H9 (cell line): ENCODE measurements at regions not wholly inside any gene's neighbourhood (a gene's known extent, or its start where the extent isn't known, plus 50 kb on each side); places are given as distances from the start of the nearest gene placed in this dataset.

Source experiments
- DNase-seq: peaks from one replicate; pipeline ENCODE4 v3.0.0-alpha.2; 2017
- H2AFZ ChIP-seq: one replicate; pipeline ENCODE4 v1.6.1; 2013; ENCODE audit warnings: mild to moderate bottlenecking, low read length, control low read depth, moderate library complexity
- H2AK5ac ChIP-seq: 2 replicates; pipeline ENCODE4 v1.6.1; 2013; ENCODE audit warnings: low read length, control low read depth, mixed read lengths; ENCODE audit not compliant: insufficient read length
- H2BK120ac ChIP-seq: one replicate; pipeline ENCODE4 v1.6.1; 2013; ENCODE audit warnings: low read depth, mild to moderate bottlenecking, low read length, control low read depth, inconsistent platforms; ENCODE audit not compliant: poor library complexity, severe bottlenecking
- H2BK12ac ChIP-seq: 2 replicates; pipeline ENCODE4 v1.6.1; 2013; ENCODE audit warnings: low read length, control low read depth, mixed read lengths, low read depth; ENCODE audit not compliant: insufficient read length
- H2BK15ac ChIP-seq: 2 replicates; pipeline ENCODE4 v1.6.1; 2013; ENCODE audit warnings: low read depth, low read length, control low read depth
- H2BK20ac ChIP-seq: one replicate; pipeline ENCODE4 v1.6.1; 2013; ENCODE audit warnings: low read depth, mild to moderate bottlenecking, low read length, control low read depth, inconsistent platforms; ENCODE audit not compliant: poor library complexity, severe bottlenecking
- H2BK5ac ChIP-seq: 2 replicates; pipeline ENCODE4 v1.6.1; 2013; ENCODE audit warnings: low read length, control low read depth, mixed read lengths; ENCODE audit not compliant: insufficient read length
- H3K14ac ChIP-seq: 2 replicates; pipeline ENCODE4 v1.6.1; 2013; ENCODE audit warnings: low read length, control low read depth; ENCODE audit not compliant: insufficient read depth
- H3K18ac ChIP-seq: 2 replicates; pipeline ENCODE4 v1.6.1; 2013; ENCODE audit warnings: low read depth, mild to moderate bottlenecking, mixed read lengths, low read length, control low read depth; ENCODE audit not compliant: insufficient read length
- H3K23ac ChIP-seq: 2 replicates; pipeline ENCODE4 v1.6.1; 2013; ENCODE audit warnings: low read length, control low read depth, mixed read lengths, low read depth; ENCODE audit not compliant: insufficient read length
- H3K23me2 ChIP-seq: 2 replicates; pipeline ENCODE4 v1.6.1; 2013; ENCODE audit warnings: low read depth, mild to moderate bottlenecking, mixed read lengths, low read length, control low read depth; ENCODE audit not compliant: insufficient read length, poor library complexity, severe bottlenecking
- H3K27ac ChIP-seq: 2 replicates; pipeline ENCODE4 v1.5.1; 2013; ENCODE audit warnings: low read length, control low read depth, mixed read lengths, low read depth; ENCODE audit not compliant: insufficient read length
- H3K27me3 ChIP-seq: 2 replicates; pipeline ENCODE4 v1.6.1; 2013; ENCODE audit warnings: low read length, control low read depth, inconsistent platforms; ENCODE audit not compliant: insufficient read depth
- H3K4ac ChIP-seq: 2 replicates; pipeline ENCODE4 v1.6.1; 2013; ENCODE audit warnings: low read depth, mild to moderate bottlenecking, control low read depth, inconsistent platforms, low read length, moderate library complexity
- H3K4me1 ChIP-seq: 2 replicates; pipeline ENCODE4 v1.6.1; 2013; ENCODE audit warnings: low read length, control low read depth, inconsistent platforms; ENCODE audit not compliant: insufficient read depth
- H3K4me2 ChIP-seq: 2 replicates; pipeline ENCODE4 v1.6.1; 2013; ENCODE audit warnings: low read length, control low read depth, mixed read lengths; ENCODE audit not compliant: insufficient read length, insufficient read depth
- H3K56ac ChIP-seq: 2 replicates; pipeline ENCODE4 v1.6.1; 2013; ENCODE audit warnings: low read depth, mild to moderate bottlenecking, mixed read lengths, low read length, control low read depth; ENCODE audit not compliant: insufficient read length
- H3K79me1 ChIP-seq: 2 replicates; pipeline ENCODE4 v1.6.1; 2013; ENCODE audit warnings: low read depth, mild to moderate bottlenecking, moderate library complexity, low read length, control low read depth, inconsistent platforms; ENCODE audit not compliant: insufficient read depth, poor library complexity, severe bottlenecking
- H3K79me2 ChIP-seq: 2 replicates; pipeline ENCODE4 v1.6.1; 2013; ENCODE audit warnings: low read length, control low read depth, inconsistent platforms; ENCODE audit not compliant: insufficient read depth
- H3K9ac ChIP-seq: 2 replicates; pipeline ENCODE4 v1.6.1; 2013; ENCODE audit warnings: low read length, control low read depth, mixed read lengths; ENCODE audit not compliant: insufficient read length; ENCODE audit errors: extremely low read depth
- H3K9me3 ChIP-seq: one replicate; pipeline ENCODE4 v1.6.1; 2013; ENCODE audit warnings: low read depth, low read length, inconsistent platforms; ENCODE audit not compliant: control insufficient read depth
- H3T11ph ChIP-seq: one replicate; pipeline ENCODE4 v1.6.1; 2013; ENCODE audit warnings: mild to moderate bottlenecking, low read length, control low read depth, inconsistent platforms
- H4K20me1 ChIP-seq: one replicate; pipeline ENCODE4 v1.6.1; 2013; ENCODE audit not compliant: control insufficient read depth, insufficient read length, insufficient read depth
- H4K5ac ChIP-seq: 2 replicates; pipeline ENCODE4 v1.6.1; 2013; ENCODE audit warnings: low read depth, mild to moderate bottlenecking, mixed read lengths, low read length, control low read depth; ENCODE audit not compliant: insufficient read length
- H4K8ac ChIP-seq: replicated peaks from 2 replicates; pipeline ENCODE4 v1.6.1; 2013; ENCODE audit warnings: low read length, control low read depth, mixed read lengths, low read depth; ENCODE audit not compliant: insufficient read length
- H4K91ac ChIP-seq: 2 replicates; pipeline ENCODE4 v1.6.1; 2013; ENCODE audit warnings: low read depth, mild to moderate bottlenecking, moderate library complexity, mixed read lengths, low read length, control low read depth; ENCODE audit not compliant: insufficient read length
- H3K27ac Mint-ChIP-seq, 3 experiments: 2 replicates in 2 of 3; 3 replicates in 1 of 3; pipeline ENCODE4 v1.8.0; 2020 to 2021; ENCODE audit warnings: mixed read lengths in 3 of 3, mild to moderate bottlenecking in 1 of 3, moderate library complexity in 1 of 3
- H3K27me3 Mint-ChIP-seq: 2 replicates; pipeline ENCODE4 v1.8.0; 2021; ENCODE audit warnings: low read depth, mild to moderate bottlenecking, moderate library complexity, mixed read lengths
- H3K36me3 Mint-ChIP-seq, 3 experiments: 2 replicates in 2 of 3; 3 replicates in 1 of 3; pipeline ENCODE4 v1.8.0; 2020 to 2021; ENCODE audit warnings: low read depth in 3 of 3, mixed read lengths in 3 of 3; ENCODE audit not compliant: insufficient read depth in 1 of 3
- H3K4me1 Mint-ChIP-seq, 2 experiments: 2 replicates each; pipeline ENCODE4 v1.8.0; 2020; ENCODE audit warnings: mixed read lengths in 2 of 2
- H3K4me3 Mint-ChIP-seq, 2 experiments: 2 replicates in 1 of 2; 3 replicates in 1 of 2; pipeline ENCODE4 v1.8.0; 2020 to 2021; ENCODE audit warnings: mild to moderate bottlenecking in 2 of 2, mixed read lengths in 2 of 2, moderate library complexity in 1 of 2
- H3K9me3 Mint-ChIP-seq, 2 experiments: 2 replicates in 1 of 2; 3 replicates in 1 of 2; pipeline ENCODE4 v1.8.0; 2020; ENCODE audit warnings: mild to moderate bottlenecking in 2 of 2, mixed read lengths in 2 of 2, moderate library complexity in 1 of 2
- WGBS: extraction: QIAGEN DNeasy Blood & Tissue Kit; methylation state at CpG from one replicate; pipeline ENCODE4 v1.1.7; 2013; ENCODE audit warnings: missing lambda C conversion rate, low lambda C conversion rate, mixed read lengths; ENCODE audit not compliant: insufficient read length; ENCODE audit errors: extremely low coverage; 5-methylcytosine and 5-hydroxymethylcytosine counted together
- TF ChIP-seq, protein P1 (sequence below): fragments of 200-600 bp; sonication (generic); conservative IDR thresholded peaks from 3 replicates; pipeline ENCODE4 v1.8.0; 2021; ENCODE audit warnings: antibody characterized with exemption, mild to moderate bottlenecking

DNA sequence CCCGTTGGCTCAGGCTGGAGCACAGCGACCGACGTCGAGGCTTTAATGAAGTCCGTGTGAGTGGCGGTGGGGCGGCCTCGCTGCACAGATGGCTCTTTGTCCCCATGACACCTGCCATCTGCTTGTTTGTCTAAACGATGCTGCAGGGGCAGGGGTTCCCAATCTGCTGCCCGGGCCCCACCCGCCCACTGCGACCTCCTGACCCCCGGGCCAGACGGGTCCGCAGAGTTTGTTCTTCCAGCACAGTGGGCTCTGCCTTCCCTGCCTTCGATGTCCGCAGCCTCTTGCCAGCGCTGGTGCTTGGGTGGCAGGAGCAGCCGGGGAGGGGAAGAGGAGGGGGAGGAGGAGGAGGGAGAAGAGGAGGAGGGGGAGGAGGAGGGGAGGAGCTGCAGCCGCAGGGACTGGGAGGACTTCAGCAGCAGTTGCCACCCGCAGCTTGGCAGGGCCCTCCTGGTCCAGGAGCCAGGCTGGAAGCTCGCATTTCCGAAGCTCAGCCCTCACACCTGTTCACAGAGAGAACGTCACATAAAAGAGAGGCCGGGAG is 210.0 kb downstream of the DLL1 start:
- no CpG with 5 or more reads among the region's 26 CpGs for WGBS
- TF ChIP-seq, protein P1, sequence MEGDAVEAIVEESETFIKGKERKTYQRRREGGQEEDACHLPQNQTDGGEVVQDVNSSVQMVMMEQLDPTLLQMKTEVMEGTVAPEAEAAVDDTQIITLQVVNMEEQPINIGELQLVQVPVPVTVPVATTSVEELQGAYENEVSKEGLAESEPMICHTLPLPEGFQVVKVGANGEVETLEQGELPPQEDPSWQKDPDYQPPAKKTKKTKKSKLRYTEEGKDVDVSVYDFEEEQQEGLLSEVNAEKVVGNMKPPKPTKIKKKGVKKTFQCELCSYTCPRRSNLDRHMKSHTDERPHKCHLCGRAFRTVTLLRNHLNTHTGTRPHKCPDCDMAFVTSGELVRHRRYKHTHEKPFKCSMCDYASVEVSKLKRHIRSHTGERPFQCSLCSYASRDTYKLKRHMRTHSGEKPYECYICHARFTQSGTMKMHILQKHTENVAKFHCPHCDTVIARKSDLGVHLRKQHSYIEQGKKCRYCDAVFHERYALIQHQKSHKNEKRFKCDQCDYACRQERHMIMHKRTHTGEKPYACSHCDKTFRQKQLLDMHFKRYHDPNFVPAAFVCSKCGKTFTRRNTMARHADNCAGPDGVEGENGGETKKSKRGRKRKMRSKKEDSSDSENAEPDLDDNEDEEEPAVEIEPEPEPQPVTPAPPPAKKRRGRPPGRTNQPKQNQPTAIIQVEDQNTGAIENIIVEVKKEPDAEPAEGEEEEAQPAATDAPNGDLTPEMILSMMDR: no peak
- Histone ChIP-seq H3K4me2 (no peak overlapping the region), H3K27ac (no peak overlapping the region), H2BK15ac (no peak overlapping the region), H3K27me3 (no peaks in the 10 kb centered on the region), H3K79me2 (no peaks in the 10 kb centered on the region), H3K18ac (no peak overlapping the region), H2AFZ (no peak overlapping the region), H4K5ac (no peak overlapping the region), H2BK120ac (no peak overlapping the region), H4K20me1 (no peaks in the 10 kb centered on the region), H3K9me3 (peaks cover 7% of the 10 kb centered on the region), H3K9ac (no peak overlapping the region), H2BK5ac (no peak overlapping the region), H3K14ac (no peak overlapping the region), H4K8ac (no peak overlapping the region), H2BK12ac (no peak overlapping the region), H3K23ac (no peak overlapping the region), H2AK5ac (no peak overlapping the region), H3T11ph (no peak overlapping the region), H3K4ac (no peak overlapping the region), H2BK20ac (no peak overlapping the region), H3K4me1 (no peaks in the 10 kb centered on the region), H3K56ac (no peak overlapping the region), H3K79me1 (no peaks in the 10 kb centered on the region), H3K23me2 (no peaks in the 10 kb centered on the region), H4K91ac (no peak overlapping the region)
- H3K27me3 Mint-ChIP-seq: peaks cover 4% of the 10 kb centered on the region; the same call in 1 of the 2 replicates
- H3K27ac Mint-ChIP-seq: no peak overlapping the region
- H3K9me3 Mint-ChIP-seq: peaks cover 12 to 16% of the 10 kb centered on the region in 2 experiments
- H3K4me1 Mint-ChIP-seq: peaks cover 0 to 5% of the 10 kb centered on the region in 2 experiments; a peak in 1 of 4 replicates
- DNase-seq: peak; percentile 21
- H3K36me3 Mint-ChIP-seq: peaks cover 3 to 6% (median 4%) of the 10 kb centered on the region in 3 experiments
- H3K4me3 Mint-ChIP-seq: no peak overlapping the region
